SKM-1 (cell line): ENCODE measurements at regions not wholly inside any gene's neighbourhood (a gene's known extent, or its start where the extent isn't known, plus 50 kb on each side); places are given as distances from the start of the nearest gene placed in this dataset.

ENCODE experiments used
- DNase-seq: peaks from one replicate; lab custom pipeline; 2025; ENCODE audit not compliant: unreplicated experiment; lab: John Stamatoyannopoulos, UW

DNA sequence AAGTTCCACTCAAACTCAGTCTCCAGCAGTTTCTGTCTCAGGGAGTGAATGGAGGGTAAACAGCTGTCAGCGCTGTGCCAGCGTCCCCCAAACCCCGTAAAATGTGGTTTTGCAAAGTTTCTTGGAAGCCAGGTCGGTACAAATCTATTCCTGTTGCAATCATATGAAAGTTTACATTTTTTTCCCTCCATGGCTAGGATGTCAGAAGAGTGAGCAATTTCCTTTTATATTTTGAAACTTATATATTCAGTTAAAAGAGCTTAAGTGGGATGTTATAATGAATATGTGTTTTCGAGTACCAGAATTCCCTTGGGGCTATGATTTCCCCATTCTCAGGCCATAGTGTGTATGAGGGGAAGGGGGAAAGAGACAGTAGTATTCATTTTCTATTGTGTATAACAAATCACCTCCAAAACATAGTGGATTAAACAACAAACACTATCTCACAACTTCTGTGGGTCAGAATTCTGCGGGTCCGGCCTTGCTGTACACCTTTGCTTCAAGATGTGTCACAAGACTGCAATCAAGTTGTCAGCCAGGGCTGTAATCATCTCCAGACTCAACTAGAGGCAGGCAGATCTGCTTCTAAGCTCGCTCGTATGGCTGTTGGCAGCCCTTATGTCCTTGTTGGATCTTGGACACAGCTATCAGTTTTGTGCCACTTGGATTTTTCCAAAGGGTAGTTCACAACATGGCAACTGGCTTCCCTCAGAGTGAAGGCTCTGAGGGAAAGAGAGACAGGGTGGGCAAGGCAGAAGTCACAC lies 107.4 kb downstream of the SNX18 start:
- DNase-seq = no peak

DNA sequence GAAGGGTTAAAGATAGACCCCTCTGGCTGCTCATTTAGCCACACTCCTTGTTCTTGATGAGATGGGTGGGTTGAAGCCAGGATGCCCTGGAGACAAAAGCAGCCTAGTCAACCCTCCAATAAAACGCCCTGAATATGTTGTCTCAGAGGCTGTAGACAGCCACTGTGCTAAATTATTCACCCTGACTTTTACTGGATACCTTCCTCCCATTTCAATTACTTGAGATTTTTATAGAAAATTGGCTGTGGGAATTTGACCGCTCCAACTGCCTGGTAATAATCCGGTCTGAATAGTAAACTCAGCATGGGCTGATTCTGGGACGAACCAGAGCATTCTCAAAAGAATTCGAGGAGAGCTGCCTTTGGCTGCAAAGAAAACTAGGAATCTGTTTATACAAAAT lies 104.2 kb downstream of the SNX18 start:
- no peak for DNase-seq

DNA sequence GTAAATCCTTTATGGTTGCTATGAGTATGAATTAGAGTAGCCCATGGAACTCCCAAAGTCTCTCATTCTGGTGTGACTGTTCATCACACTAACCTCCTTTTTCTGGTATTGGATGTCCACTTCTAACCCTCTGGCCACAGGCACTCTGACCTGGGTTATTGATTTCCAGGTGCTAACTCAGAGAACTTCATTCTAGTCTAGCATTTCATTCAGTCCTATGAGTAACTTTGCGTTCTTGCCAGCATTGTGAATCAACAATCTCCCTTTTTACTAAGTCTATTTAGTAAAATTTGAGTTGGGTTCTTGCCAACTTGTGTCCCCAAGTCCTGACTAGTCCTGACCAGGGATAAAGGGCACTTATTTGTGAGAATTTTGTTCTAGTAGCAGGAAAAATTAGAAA lies 103.5 kb downstream of the SNX18 start:
- DNase-seq = no peak

DNA sequence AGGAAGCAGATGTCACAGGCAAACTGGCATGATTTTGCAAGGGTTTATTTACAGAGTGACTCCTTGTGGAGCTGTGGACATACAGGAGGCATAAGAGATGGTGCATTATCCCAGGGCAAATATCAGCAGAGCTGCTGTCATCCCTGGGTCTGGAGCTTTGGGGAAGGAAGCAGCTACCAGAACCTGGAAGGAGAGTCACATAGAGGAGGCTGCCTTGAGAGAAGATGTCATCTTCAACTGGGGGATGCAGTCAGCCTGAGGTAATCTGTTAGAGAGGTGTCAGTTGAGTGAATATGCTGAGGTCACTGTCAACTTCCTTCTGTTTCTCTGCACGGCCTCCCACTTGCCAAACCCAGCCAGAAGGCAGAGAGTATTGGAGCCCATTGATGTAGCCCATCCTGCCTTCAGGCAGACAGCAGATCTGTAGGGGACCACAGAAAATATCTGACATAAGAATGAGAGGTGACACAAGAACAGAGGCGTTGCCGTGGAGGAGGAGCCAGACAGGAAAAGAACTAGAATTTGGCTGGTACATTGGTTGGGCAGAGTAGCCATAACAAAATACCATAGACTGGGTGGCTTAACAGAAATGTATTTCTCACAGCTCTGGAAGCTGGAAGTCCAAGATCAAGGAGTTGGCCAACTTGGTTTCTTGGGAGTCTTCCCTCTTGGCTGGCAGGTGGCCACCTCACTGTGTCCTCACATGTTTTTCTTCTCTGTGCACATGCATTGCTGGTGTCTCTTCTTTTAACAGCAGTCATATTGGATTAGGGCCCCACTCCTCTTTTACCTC lies 102.8 kb downstream of the SNX18 start:
- DNase-seq = peak; percentile 12

DNA sequence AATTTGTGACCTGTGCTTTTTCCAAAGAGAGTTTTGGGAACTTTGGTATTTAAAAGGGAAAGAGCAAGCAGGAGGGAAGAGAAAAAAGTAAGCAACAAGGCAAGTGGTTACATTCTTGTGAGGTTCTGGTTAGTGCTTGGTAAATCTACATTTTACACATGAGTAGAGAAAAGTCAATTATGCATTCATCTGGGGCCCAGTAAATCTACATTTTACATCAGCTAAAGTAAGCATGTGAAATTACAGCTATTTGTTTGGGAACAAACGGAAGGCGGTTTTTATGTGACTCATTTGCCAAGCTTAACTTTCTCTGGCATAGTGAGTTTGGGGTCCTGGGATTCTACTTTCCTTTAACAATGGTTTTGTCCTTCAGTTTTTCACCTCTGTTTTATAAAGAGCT lies 102.2 kb downstream of the SNX18 start:
- DNase-seq = no peak

DNA sequence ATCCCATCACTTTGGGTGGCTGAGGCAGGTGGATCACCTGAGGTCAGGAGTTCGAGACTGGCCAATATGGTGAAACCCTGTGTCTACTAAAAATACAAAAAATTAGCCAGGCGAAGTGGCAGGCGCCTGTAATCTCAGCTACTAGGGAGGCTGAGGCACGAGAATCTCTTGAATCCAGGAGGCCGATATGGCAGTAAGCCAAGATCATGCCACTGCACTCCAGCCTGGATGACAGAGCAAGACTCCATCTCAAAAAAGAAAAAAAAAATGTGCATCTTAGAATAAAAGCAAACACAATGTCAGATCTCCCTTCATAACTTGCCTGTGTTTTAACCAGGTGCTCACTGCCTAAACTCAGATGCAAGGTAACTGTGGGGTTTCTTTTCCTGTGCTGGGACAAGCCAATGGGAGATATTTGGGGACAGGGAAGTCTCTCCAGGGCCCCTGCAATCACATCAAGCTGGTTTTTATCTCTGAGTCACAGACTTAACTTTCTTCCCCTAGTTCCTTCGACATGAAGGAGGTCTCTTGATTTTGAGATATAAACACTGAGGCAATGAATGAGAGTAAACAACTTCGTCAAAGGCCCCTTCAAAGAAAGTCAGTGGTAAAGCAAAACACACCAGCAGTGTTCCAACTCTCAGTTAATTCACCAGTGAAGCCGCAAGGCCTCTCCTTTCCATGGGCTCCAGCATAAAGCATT lies 99.1 kb downstream of the SNX18 start:
- DNase-seq = no peak

DNA sequence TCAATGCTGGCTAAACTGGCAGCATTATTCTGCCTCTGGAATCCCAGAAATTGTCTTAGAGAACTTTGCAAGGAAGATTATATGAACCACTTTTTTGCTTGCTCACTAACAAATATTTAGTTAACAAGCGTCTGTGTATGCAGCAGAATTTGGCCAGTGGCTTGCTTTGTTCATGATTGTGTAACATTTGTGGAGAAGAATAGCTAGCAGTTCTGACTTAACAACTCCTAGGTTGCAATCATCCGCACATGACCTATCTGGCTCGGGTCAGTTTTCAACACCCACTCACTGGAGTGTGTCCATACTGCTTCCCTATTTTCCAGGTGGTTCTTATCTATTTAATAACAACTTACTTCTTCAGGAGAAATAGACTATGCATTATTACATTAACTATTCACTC lies 98.5 kb downstream of the SNX18 start:
- DNase-seq = peak; percentile 86

DNA sequence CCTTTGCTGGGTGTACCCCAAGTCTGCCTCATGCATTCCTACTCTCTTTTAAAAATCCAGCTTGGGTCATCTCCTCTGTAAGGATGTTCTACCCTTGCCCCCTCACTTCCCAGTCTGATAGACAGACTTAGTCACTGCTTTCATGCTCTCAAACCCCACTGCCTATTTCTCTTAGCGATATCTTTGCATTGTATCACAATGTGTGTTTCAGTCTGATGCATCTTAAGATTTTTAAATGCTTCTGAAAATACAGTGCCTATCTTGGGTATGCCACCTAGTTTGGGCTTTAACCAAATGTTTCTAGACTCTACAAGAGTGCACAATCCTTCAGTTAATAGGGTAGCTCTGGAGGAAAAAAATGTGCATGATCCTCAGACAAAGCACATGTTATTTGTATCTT lies 97.8 kb downstream of the SNX18 start:
- DNase-seq = no peak

DNA sequence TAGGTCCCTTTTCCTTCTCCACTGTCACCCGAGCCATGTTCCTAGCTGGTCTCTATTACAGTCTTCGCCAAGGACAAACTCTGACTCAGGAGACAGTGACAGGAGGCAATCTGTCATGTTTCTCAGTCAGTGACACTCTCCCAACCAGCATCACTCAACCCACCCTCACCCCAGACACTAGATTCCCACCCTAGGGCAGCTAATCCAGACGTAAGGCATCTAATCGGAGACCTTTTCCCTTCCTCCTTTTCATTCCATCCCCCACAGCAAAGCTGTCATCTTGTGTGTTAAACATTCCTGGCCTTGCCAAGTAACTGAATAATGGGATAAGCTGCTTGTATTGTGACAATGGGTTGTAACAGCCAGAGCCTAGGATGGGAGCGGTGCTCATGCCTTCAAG lies 95.2 kb downstream of the SNX18 start:
- no peak for DNase-seq

DNA sequence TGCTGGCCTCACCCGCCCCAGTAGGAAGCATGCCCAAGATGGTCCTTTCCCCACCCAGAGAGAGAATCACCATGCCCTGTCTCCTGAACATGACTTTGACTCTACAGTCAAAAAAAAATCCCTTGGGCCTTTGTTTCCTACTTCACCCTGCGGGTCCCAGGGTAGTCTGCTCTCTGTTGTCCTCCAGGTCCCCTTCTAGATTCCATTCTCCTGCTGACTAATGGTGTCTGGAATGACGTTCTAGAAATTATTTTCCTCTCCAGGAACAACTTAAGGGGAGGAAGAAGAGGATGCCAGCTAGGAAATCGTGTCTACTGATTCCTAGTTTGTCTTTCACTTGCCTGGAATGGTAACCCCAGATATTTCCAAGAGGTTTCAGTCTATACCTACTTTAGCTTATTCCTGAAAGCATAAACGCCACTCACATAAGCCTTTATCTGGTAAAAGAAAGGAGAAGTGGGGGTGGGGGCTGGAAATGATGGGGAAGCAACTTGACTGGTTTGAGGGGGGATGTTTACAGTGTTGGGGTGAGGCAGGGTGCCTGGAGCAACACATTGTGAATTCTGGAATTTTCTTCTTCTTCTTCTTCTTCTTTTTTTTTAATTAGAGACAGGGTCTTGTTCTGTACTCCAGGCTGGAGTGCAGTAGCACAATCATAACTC lies 93.9 kb downstream of the SNX18 start:
- DNase-seq = peak; percentile 6

DNA sequence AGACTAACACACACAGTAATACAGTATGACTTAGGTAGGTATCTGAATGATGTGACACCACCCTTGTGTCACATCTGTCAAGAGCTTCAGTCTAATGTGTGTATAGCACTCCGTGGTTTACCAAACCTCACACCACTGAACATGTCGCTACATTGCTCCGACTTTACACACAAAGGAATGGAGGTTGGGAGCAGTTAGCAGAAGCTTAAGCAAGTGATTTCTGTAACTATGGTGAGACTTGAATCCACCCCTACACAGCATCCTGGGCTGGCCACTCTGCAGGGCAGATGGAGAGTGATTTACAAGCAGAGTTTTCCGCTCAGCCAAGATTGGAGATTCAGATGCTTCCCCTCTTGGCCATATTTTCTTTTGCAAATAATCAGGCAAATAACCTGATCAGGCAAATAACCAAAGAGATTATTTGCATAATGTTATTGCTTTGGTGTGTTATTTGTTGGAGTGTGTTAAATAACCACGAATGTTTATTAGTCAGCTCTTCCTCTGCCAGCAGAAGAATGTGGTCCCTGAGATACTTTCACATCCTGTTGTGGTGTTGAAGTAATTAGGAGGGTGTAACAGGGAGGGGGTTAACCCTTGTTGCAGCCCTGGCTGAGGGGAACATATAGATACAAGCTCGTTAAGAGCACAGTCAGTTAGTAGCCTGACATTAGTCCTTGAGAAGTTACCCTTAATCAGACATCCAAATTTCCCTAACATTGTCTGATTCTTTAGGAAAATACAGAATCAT lies 92.8 kb downstream of the SNX18 start:
- DNase-seq = peak; percentile 77

DNA sequence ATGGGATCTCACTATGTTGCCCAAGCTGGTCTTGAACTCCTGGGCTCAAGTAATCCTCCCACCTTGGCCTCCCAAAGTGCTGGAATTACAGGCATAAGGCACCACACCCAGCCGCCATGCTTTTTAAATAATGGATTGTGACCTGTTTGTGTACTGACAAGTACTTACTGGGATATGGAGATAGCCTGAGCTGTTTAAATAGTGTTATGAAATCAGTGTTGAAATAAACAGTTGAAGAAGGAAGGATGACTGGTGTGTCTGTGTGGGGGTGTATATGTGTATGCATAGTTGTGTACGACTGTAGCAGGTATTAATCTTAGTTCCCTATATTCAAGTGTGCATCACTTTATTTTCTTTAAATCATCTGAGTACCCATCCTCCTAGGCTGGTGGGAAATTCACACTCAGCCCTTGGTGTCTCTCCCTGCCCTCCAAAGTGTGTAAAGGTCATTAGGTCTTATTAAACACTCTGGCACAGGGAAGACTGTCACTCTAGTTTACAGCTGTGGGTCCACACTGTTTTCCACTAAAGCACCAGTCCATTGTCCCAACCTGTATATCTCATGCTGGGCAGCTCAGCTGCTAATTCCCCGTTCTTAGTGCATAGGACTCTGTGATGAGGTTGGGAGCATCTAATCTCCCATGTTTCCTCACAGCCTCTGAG lies 91.0 kb downstream of the SNX18 start:
- peak; percentile 8 for DNase-seq

DNA sequence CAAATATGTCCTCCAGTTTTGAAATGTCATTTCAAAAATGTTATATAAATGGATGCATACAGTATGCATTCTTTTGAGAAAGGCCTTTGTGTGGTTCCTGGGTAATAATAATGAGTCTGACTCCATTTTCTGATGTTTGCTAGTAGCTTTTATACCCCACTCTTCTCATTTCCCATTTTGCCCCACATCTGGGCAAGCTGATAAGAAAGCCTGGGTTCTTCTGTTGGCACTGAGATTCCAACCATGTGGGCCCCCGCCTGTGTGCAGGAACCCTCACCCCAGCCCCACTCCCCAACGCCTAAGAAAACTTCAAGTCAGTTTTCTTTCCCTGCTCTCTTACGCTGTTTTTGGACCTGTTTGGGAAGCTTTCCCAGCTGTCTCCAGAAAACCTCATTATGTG lies 89.4 kb downstream of the SNX18 start:
- no peak for DNase-seq

DNA sequence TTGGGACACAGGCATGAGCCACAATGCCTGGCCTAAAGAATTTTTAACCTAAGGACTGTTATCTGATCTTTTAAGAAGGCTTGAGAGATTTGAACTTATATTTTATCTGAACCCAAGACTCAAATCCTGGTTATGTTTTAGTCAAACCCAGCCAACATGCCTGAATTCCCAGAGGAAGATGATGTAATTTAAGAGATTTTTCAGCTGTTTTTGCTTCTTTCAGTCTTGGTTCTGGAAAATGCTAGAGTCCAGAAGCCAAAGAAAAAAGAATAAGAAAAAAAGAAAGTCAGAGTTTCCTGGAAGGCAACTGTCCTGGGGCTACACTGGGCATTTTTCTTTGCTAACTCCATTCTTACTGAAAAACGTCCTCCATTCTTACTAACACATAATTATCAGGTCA lies 85.8 kb downstream of the SNX18 start:
- no peak for DNase-seq

DNA sequence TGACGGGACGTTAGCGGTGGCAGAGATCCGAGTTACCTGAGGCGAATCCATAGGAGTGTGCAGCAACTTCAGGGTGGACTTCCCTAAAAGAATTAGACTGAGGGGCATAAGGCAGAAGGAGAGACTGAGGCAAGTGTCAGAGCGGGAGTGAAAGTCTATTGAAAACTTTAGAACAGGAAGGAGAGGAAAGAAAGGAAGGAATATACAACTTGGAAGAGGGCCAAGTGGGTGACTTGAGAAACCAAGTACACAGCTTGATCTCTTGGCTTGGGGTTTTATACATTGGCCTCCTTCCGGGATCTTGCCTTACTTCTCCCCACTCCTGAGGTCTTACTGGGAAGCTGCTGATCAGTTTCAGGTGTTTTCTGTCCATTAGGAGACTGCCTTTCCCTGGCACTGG lies 84.9 kb downstream of the SNX18 start:
- no peak for DNase-seq

DNA sequence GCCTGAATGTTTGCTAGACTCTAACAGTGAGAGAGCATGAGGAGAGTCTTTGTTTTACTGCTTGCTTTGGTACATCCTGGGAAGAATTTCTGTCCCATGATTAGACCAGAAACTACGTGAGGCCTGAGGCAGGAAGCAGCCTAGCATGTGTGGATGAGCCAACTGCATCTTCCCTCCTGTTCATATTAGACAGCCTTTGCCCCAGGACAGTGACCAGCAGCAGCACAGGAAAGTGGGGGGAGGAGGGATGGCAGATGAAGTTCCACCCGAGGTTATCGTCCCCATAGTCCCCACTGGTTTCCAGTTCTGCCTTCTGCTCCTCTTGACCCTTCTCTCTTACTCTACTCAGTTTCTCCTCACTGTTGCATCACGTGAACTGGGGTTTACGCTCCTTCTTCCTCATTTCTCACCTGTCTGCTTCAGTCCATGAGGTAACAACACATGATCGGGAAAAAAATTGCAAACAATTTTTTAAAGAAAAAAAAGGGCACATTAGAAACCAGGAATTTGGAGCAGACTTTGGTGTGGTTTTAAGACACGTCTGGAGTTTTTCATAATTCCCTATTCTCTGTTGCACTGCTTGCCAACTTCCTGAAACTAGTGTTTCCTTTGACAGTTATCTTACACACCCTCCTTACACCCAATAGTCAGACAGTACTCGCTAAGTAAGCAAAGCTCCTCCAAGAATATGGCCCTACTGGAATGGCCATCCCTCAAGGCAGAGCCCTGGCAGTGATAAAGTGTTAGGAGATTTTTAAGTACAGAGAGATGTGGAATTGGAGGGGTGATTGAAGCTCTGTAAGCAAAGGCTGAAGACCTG lies 84.1 kb downstream of the SNX18 start:
- DNase-seq = peak; percentile 58
